Panc1 (cell line): ENCODE measurements at regions not wholly inside any gene's neighbourhood (a gene's known extent, or its start where the extent isn't known, plus 50 kb on each side); places are given as distances from the start of the nearest gene placed in this dataset.

Experiments used
- ATAC-seq: fragments of 200-7000 bp; cut with Tn5 transposase; 2 replicates; pipeline ENCODE4 v1.9.1; 2020; ENCODE audit warnings: mild to moderate bottlenecking, moderate library complexity
- BruUV-seq: library from RNA; stranded (reverse); fragments of 400-500 nt; replicated peaks from 2 replicates; lab custom pipeline; 2021; lab: Mats Ljungman, UMichigan
- CTCF ChIA-PET: fragments of 300-600 bp; sonication (Branson Sonifier 250); formaldehyde crosslinking; loops from one replicate; lab custom pipeline; 2022; ENCODE audit warnings: antibody characterized with exemption; lab: Charles Lee
- POLR2A ChIA-PET: fragments of 300-600 bp; sonication (Branson Sonifier 250); formaldehyde crosslinking; loops from one replicate; lab custom pipeline; 2022; ENCODE audit warnings: antibody characterized with exemption; lab: Charles Lee
- DNase-seq: peaks from one replicate; pipeline ENCODE4 v3.0.0-alpha.2; 2010; ENCODE audit warnings: low read depth, low spot score
- H3K27ac ChIP-seq: 2 replicates; pipeline ENCODE4 v1.5.1; 2011; ENCODE audit warnings: mild to moderate bottlenecking, low read length, inconsistent platforms
- H3K27me3 ChIP-seq: fragments of 200-500 bp; sonication (Bioruptor generic); 2 replicates; pipeline ENCODE4 v1.6.0; 2014; ENCODE audit warnings: low read length, inconsistent platforms; ENCODE audit not compliant: control insufficient read depth, insufficient read depth
- H3K36me3 ChIP-seq: fragments of 200-500 bp; sonication (Bioruptor generic); 2 replicates; pipeline ENCODE4 v1.5.1; 2014; ENCODE audit warnings: inconsistent platforms, mild to moderate bottlenecking, low read length, moderate library complexity; ENCODE audit not compliant: control insufficient read depth, insufficient read depth
- H3K4me1 ChIP-seq: 2 replicates; pipeline ENCODE4 v1.5.1; 2011; ENCODE audit warnings: inconsistent platforms, mild to moderate bottlenecking, low read length, moderate library complexity; ENCODE audit not compliant: control insufficient read depth, insufficient read depth
- H3K4me3 ChIP-seq, 2 experiments: 2 replicates each; pipeline ENCODE4 v1.5.1; 2011 to 2012; ENCODE audit warnings: low read depth in 2 of 2, low read length in 2 of 2, mild to moderate bottlenecking in 2 of 2, inconsistent platforms in 1 of 2, moderate library complexity in 1 of 2
- H3K9me3 ChIP-seq: fragments of 200-500 bp; sonication (Bioruptor generic); 2 replicates; pipeline ENCODE4 v1.5.1; 2014; ENCODE audit warnings: low read depth, mild to moderate bottlenecking, inconsistent platforms, low read length, moderate library complexity; ENCODE audit not compliant: control insufficient read depth, insufficient read depth
- CTCF ChIP-seq: fragments of 450-650 bp; IDR thresholded peaks from 2 replicates; pipeline ENCODE4 v1.5.1; 2017; ENCODE audit warnings: mild to moderate bottlenecking
- POLR2AphosphoS5 ChIP-seq: IDR thresholded peaks from 2 replicates; pipeline ENCODE4 v1.6.1; 2012; ENCODE audit warnings: mild to moderate bottlenecking, low read depth, low read length, moderate library complexity
- SIN3A ChIP-seq: IDR thresholded peaks from 2 replicates; pipeline ENCODE4 v1.6.1; 2012; ENCODE audit warnings: low read depth, mild to moderate bottlenecking, low read length, moderate library complexity, borderline replicate concordance; ENCODE audit not compliant: insufficient read depth
- TCF7L2 ChIP-seq: IDR thresholded peaks from 2 replicates; pipeline ENCODE4 v1.6.1; 2011; ENCODE audit warnings: mild to moderate bottlenecking, low read depth, low read length, inconsistent platforms
- in situ Hi-C: cut with HindIII; loops from 2 replicates; pipeline ENCODE4 v1.10.0; 2016; ENCODE audit warnings: low sequenced_read_pairs, low pct_unique_long_range_greater_than_20kb
- intact Hi-C: fragments of 100-400 bp; cut with micrococcal nuclease; formaldehyde crosslinking; loops from one replicate; pipeline ENCODE4 v1.10.0; 2022; ENCODE audit not compliant: unreplicated experiment
- TF ChIP-seq, protein P1 (sequence below), 2 experiments: IDR thresholded peaks; 2 replicates each; pipeline ENCODE4 v1.6.1; 2011 to 2012; ENCODE audit warnings: low read depth in 2 of 2, control low read depth in 1 of 2, low read length in 1 of 2, mild to moderate bottlenecking in 1 of 2, moderate library complexity in 1 of 2; ENCODE audit not compliant: insufficient read depth in 1 of 2

DNA sequence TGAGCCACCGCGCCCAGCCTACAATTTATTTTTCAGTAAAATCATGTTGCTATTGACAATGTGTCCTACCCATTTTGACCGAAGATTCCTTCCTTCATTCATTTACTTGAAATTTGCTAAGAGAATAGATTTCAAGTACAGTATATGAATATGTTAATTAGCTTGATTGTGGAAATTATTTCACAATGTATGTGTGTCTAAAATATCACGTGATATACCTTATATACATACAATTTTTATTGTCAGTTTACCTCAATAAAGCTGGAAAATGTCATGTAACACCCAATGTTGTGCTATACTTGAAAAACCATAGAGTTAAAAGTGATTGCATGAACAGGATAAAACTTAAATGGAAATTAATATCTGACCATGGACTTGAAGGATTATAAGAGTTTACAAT lies 521.7 kb upstream of the ANKRD30A start:
- DNase-seq: no peak
- H3K27ac ChIP-seq: no peak overlapping the region
- no peaks in the 10 kb centered on the region for H3K36me3 ChIP-seq
- no peak overlapping the region for H3K4me3 ChIP-seq
- BruUV-seq: no TSS peak
- CTCF ChIA-PET: no interaction called here
- no peaks in the 10 kb centered on the region for H3K4me1 ChIP-seq
- H3K9me3 ChIP-seq: no peaks in the 10 kb centered on the region
- TF ChIP-seq POLR2AphosphoS5: no peak
- TF ChIP-seq CTCF: no peak
- no peak for TF ChIP-seq TCF7L2
- no peak for TF ChIP-seq SIN3A
- TF ChIP-seq, protein P1, sequence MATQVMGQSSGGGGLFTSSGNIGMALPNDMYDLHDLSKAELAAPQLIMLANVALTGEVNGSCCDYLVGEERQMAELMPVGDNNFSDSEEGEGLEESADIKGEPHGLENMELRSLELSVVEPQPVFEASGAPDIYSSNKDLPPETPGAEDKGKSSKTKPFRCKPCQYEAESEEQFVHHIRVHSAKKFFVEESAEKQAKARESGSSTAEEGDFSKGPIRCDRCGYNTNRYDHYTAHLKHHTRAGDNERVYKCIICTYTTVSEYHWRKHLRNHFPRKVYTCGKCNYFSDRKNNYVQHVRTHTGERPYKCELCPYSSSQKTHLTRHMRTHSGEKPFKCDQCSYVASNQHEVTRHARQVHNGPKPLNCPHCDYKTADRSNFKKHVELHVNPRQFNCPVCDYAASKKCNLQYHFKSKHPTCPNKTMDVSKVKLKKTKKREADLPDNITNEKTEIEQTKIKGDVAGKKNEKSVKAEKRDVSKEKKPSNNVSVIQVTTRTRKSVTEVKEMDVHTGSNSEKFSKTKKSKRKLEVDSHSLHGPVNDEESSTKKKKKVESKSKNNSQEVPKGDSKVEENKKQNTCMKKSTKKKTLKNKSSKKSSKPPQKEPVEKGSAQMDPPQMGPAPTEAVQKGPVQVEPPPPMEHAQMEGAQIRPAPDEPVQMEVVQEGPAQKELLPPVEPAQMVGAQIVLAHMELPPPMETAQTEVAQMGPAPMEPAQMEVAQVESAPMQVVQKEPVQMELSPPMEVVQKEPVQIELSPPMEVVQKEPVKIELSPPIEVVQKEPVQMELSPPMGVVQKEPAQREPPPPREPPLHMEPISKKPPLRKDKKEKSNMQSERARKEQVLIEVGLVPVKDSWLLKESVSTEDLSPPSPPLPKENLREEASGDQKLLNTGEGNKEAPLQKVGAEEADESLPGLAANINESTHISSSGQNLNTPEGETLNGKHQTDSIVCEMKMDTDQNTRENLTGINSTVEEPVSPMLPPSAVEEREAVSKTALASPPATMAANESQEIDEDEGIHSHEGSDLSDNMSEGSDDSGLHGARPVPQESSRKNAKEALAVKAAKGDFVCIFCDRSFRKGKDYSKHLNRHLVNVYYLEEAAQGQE (IDR thresholded peaks at IDR 0.05; ENCODE audit: insufficient read depth in 1 of 2, low read depth in 2 of 2, low read length in 1 of 2): no peak
- no peak for ATAC-seq
- intact Hi-C loops: no loop called here
- H3K27me3 ChIP-seq: no peaks in the 10 kb centered on the region
- in situ Hi-C loops: no loop called here
- POLR2A ChIA-PET: no interaction called here

- no peaks in the 10 kb centered on the region for H3K4me1 ChIP-seq
- ATAC-seq: no peak
- no peaks in the 10 kb centered on the region for H3K36me3 ChIP-seq
- ChIA-PET CTCF (no interaction called here), POLR2A (no interaction called here)
- H3K9me3 ChIP-seq: no peaks in the 10 kb centered on the region
- H3K4me3 ChIP-seq: no peak overlapping the region
- no peak overlapping the region for H3K27ac ChIP-seq
- TF ChIP-seq POLR2AphosphoS5 (no peak), TCF7L2 (no peak), CTCF (no peak), SIN3A (no peak)
- TF ChIP-seq, protein P1 (IDR thresholded peaks at IDR 0.05; ENCODE audit: insufficient read depth in 1 of 2, low read depth in 2 of 2, low read length in 1 of 2): no peak
- BruUV-seq: no TSS peak
- in situ Hi-C loops: no loop called here
- intact Hi-C loops: no loop called here
- DNase-seq: no peak
- no peaks in the 10 kb centered on the region for H3K27me3 ChIP-seq
Measured at GRCh38 chr10:36602374-36602773, 523.0 kb upstream of the ANKRD30A start.
